Fibroblast of villous mesenchyme (primary cell): ENCODE measurements at regions not wholly inside any gene's neighbourhood (a gene's known extent, or its start where the extent isn't known, plus 50 kb on each side); places are given as distances from the start of the nearest gene placed in this dataset.

Experiments used
- DNase-seq: peaks from one replicate; pipeline ENCODE4 v3.0.0-alpha.2; 2010; ENCODE audit warnings: low read depth
- H3K4me3 ChIP-seq: 2 replicates; pipeline ENCODE4 v1.5.1; 2011; ENCODE audit warnings: low read depth, mild to moderate bottlenecking, low read length
- TF ChIP-seq, protein P1 (sequence below): IDR thresholded peaks from 2 replicates; pipeline ENCODE4 v1.5.1; 2012; ENCODE audit warnings: low read depth, mild to moderate bottlenecking, low read length; ENCODE audit not compliant: insufficient read depth

DNA sequence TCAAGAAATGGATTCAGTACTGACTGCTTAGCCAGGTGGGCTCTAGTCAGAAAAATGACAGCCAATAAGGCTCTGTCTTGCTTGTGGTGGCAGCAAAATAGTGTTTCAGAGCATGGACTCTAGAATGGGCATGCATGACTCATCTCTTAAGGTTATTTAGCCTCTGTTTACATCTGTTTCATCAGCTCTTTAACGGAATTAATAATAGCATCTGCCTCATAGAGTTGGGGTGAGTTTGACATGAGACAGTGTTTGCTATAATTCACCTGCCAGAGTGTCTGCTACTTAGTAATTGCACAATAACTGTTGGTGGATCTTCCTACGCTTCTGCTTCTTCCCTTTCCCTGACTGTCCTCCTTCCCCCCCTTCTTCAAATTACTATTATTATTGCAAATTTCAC lies 350.4 kb upstream of the SEMA6D start:
- H3K4me3 ChIP-seq = no peak overlapping the region
- TF ChIP-seq, protein P1, sequence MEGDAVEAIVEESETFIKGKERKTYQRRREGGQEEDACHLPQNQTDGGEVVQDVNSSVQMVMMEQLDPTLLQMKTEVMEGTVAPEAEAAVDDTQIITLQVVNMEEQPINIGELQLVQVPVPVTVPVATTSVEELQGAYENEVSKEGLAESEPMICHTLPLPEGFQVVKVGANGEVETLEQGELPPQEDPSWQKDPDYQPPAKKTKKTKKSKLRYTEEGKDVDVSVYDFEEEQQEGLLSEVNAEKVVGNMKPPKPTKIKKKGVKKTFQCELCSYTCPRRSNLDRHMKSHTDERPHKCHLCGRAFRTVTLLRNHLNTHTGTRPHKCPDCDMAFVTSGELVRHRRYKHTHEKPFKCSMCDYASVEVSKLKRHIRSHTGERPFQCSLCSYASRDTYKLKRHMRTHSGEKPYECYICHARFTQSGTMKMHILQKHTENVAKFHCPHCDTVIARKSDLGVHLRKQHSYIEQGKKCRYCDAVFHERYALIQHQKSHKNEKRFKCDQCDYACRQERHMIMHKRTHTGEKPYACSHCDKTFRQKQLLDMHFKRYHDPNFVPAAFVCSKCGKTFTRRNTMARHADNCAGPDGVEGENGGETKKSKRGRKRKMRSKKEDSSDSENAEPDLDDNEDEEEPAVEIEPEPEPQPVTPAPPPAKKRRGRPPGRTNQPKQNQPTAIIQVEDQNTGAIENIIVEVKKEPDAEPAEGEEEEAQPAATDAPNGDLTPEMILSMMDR = no peak
- DNase-seq = peak; percentile 37

DNA sequence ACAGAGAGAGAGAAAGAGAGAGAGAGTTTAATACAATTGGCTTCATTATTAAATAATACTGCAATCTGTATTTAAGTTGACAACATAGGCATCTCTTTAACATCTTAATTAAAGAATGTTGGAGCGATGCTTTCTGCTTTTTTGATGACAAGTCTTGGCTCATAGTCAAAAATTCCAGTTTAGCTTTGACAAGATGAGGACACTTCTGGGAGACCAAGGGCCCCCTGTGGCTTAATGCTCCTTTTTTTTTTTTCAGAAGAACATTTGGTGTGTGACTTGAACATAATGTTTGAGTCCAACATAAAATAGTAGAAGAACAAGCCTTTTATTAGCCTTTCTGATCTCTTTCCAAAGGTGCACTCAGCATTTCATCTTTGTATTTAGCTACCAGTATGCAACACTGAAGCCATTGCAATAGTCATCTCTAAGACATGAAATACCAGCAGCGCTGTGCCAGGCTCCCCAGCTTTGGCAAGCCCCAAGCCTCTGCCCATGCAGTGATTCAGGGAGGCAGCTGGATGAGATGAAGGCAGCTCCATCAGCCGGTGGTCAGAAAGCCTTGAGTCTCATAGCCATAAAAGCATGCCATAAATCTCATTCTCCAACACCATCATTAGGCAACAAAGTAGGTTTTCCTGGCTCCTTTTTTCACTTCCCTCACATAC lies 349.4 kb upstream of the SEMA6D start:
- H3K4me3 ChIP-seq = no peak overlapping the region
- no peak for DNase-seq
- TF ChIP-seq, protein P1 = no peak

DNA sequence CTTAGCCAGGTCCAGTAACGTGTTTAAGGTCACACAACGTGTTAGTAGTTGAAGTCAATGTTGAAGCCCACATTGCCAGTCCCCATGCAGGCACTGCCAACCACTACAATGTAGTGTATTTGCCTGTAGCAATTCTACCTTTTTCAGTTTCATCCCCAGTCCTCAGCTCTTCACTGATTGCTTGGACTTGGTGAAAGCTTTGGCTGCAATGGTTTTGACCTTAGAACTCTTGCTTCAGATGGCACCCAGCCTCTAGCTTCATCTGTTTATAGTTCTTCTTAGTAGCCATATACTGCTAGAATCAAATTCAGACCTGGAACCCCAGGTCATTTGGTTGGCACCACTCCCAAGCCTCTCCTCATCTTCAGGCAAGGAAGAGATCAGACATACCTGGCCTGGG lies 345.4 kb upstream of the SEMA6D start:
- H3K4me3 ChIP-seq = no peak overlapping the region
- no peak for DNase-seq
- TF ChIP-seq, protein P1 = no peak

DNA sequence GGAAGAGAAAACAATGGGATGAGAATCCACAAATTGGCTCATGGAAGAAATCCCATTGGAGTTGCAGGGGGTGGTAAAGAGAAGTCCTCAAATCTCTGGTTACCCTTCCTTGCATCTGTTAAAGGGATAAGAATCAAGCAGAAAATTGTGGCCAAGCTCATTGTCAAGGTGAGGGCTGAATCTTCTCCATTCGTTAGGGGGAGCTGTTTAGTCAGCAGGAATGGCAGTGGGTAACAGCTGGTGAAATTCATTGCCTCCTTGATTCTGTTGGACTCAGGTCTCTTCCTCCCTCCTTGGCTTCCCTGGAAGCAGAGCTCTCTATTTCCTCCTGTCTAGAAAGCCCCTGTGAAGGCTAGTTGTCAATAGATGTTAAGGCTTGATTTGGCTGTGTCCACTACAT lies 343.1 kb upstream of the SEMA6D start:
- DNase-seq = peak; percentile 25
- TF ChIP-seq, protein P1 = peak; percentile 53
- no peak overlapping the region for H3K4me3 ChIP-seq

DNA sequence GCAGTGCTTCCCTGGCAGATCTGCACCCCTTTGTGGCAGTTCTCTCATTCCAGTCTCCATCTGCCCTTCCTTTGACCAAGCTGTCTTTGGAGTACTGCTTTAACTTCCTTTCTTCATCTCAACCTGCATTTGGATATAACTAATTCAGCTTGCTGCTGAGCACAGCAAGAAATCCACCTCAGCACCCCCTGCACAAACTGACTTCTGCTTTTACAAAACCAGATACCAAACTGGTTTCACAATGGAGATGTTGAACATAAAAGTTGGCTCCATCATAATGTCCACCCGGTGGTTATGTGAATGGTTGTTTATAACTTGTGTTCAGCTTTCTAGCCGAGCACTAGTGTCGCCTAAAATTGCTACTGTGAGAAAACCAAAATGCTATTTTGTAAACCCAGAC lies 341.1 kb upstream of the SEMA6D start:
- no peak overlapping the region for H3K4me3 ChIP-seq
- no peak for DNase-seq
- TF ChIP-seq, protein P1 = no peak

DNA sequence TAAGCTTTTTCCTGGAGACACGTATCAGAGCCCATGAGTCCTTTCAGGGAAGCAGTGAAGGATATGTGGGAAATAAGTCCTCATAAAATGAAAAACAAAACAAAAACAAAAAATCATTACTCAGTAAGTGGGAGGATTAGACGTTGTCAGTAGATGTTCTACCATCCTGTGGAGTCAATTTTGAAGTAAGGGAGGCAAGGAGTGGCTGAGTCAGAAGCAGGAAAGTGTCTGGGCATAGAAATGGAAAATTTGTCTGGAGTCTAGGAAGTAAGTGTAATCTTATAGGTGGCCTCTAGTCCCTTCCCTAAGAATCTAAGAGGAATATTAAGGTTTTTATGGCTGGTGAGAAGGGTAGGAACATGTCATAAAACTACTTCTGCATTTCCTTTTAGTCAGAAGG lies 339.8 kb upstream of the SEMA6D start:
- TF ChIP-seq, protein P1 = no peak
- H3K4me3 ChIP-seq = no peak overlapping the region
- no peak for DNase-seq

DNA sequence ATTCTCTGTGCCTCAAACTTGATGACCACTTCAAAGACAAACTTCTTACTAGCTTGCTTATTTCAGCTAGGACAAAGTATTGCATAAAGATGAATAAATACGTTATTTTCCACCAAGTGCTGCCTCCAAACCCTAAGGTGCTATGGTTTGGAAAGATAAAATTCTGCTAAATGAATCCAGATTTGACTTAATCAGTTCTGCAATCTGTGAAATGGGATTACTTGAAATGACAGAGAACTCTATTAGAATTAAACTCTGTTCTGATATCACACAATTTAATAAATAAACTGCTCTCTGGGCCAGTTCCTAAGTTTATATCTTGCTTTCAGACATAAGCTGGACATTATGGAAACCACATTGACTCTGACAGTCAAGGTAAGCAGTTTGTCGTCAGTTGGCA lies 338.8 kb upstream of the SEMA6D start:
- H3K4me3 ChIP-seq = no peak overlapping the region
- no peak for DNase-seq
- TF ChIP-seq, protein P1 = no peak
